GM12875 (cell line): ENCODE measurements at regions not wholly inside any gene's neighbourhood (a gene's known extent, or its start where the extent isn't known, plus 50 kb on each side); places are given as distances from the start of the nearest gene placed in this dataset.

Experiments
- H3K4me3 ChIP-seq: one replicate; pipeline ENCODE4 v1.5.1; 2011; ENCODE audit warnings: low read depth, low read length, control low read depth
- CTCF ChIP-seq: IDR thresholded peaks from 2 replicates; pipeline ENCODE4 v1.5.1; 2011; ENCODE audit warnings: low read depth, mild to moderate bottlenecking, control low read depth, inconsistent platforms, low read length, moderate library complexity, borderline replicate concordance; ENCODE audit not compliant: insufficient read depth

- no peak for TF ChIP-seq CTCF
- no peak overlapping the region for H3K4me3 ChIP-seq
Observed at GRCh38 chr7:88396295-88396947, 89.7 kb upstream of the STEAP4 start.

DNA sequence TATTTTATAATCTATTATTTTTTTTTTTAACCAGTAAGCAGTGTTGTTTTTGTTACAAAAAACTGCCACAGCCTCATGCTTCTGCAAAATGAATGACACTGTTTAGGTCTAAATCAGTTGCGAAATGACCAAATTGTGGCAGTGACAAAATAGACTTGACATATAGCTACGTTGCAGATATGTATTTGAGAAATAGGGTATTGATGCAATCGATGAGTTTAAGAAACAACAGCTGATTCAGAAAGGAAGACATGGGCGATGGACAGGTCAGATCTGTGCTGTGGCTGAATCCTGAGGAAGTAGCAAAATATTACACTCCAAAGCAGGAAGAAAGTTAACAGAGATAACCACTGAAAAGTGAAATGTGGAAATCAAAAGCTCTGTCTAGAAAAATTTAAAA, 89.0 kb upstream of the STEAP4 start:
- H3K4me3 ChIP-seq = no peak overlapping the region
- TF ChIP-seq CTCF = no peak

- TF ChIP-seq CTCF = no peak
Observed at GRCh38 chr7:88391247-88391646, 84.6 kb upstream of the STEAP4 start.

DNA sequence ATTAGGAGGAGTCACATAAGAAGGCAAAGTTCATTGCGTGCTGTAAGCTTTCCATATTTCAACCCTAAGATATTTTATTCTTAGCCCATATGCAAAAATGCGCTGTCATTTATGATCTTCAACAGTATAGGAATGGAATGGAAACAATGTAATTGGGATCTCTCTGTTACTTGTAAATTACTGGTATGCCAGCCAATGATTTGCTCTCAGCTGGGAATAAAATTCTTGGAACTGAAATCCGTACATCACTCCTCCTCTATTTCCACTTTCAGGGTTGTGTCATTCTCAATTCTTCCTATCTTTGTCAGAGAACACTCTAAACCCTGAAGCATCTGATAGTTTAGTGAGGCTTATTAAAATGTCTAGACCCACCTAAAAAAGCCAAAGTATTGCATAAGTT, 80.7 kb upstream of the STEAP4 start:
- no peak overlapping the region for H3K4me3 ChIP-seq
- no peak for TF ChIP-seq CTCF

More at GRCh38 chr7:88391247-88391646, 84.6 kb upstream of the STEAP4 start:
- no peak overlapping the region for H3K4me3 ChIP-seq

- no peak for TF ChIP-seq CTCF
- no peak overlapping the region for H3K4me3 ChIP-seq
Observed at GRCh38 chr7:88386665-88387156, 80.0 kb upstream of the STEAP4 start.

GRCh38 chr7:88377434-88377833, 70.7 kb upstream of the STEAP4 start:
- H3K4me3 ChIP-seq = no peak overlapping the region
- TF ChIP-seq CTCF = no peak

DNA sequence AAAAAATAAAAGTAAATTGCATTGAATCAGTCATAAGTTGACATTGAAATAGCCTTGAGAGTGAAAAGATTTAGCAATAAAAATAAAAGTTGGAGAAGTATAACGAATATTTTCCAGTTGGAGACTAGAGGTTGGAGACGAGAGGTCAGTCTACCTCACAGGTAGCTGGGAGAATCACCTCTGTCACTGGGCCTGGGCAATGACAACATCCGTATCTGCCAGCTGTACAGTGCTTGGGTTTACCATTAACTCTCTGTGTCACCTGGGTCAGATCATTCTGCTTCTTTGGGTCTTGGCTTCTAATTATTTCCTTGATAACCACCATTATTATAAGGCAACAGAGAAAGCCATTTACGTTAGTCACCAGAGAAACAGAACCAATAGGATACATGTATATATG, 62.0 kb upstream of the STEAP4 start:
- no peak for TF ChIP-seq CTCF
- no peak overlapping the region for H3K4me3 ChIP-seq
